Suprapubic skin (tissue), 4 donors: ENCODE measurements at regions not wholly inside any gene's neighbourhood (a gene's known extent, or its start where the extent isn't known, plus 50 kb on each side); places are given as distances from the start of the nearest gene placed in this dataset.

Experiments used
- DNase-seq, 2 donors: peaks; one replicate each; pipeline ENCODE4 v3.0.0-alpha.2; 2019; ENCODE audit warnings: low spot score in 2 of 2
- H3K27ac ChIP-seq: fragments of 200-600 bp; sonication (generic); one replicate; pipeline ENCODE4 v1.5.1; 2019
- H3K27me3 ChIP-seq: fragments of 200-600 bp; sonication (generic); one replicate; pipeline ENCODE4 v1.5.1; 2019
- H3K36me3 ChIP-seq: fragments of 200-600 bp; sonication (generic); one replicate; pipeline ENCODE4 v1.5.1; 2019
- H3K4me1 ChIP-seq: fragments of 200-600 bp; sonication (generic); one replicate; pipeline ENCODE4 v1.5.1; 2019
- H3K4me3 ChIP-seq: fragments of 200-600 bp; sonication (generic); one replicate; pipeline ENCODE4 v1.5.1; 2019; ENCODE audit warnings: mild to moderate bottlenecking
- H3K9me3 ChIP-seq: fragments of 200-600 bp; sonication (generic); one replicate; pipeline ENCODE4 v1.5.1; 2019
- EP300 ChIP-seq: sonication (generic); formaldehyde crosslinking; IDR thresholded peaks from one replicate; pipeline ENCODE4 v1.6.1; 2017; ENCODE audit warnings: antibody characterized with exemption
- POLR2A ChIP-seq, 2 donors: fragments of 450-650 bp; IDR thresholded peaks; one replicate each; pipeline ENCODE4 v1.6.1; 2017; ENCODE audit warnings: antibody characterized with exemption in 2 of 2, mild to moderate bottlenecking in 2 of 2, moderate library complexity in 2 of 2
- POLR2AphosphoS5 ChIP-seq, 3 donors: sonication (generic); formaldehyde crosslinking; IDR thresholded peaks; one replicate each; pipeline ENCODE4 v1.6.1; 2017; ENCODE audit warnings: antibody characterized with exemption in 3 of 3
- WGBS: methylation state at CpG from one replicate; pipeline ENCODE4 v1.1.5; 2018; 5-methylcytosine and 5-hydroxymethylcytosine counted together
- TF ChIP-seq, protein P1 (sequence below), 2 donors: fragments of 200-600 bp in 1 of 2; fragments of 450-650 bp in 1 of 2; sonication (generic) in 1 of 2; IDR thresholded peaks; one replicate each; pipeline ENCODE4 v1.5.1; 2016 to 2019; ENCODE audit warnings: antibody characterized with exemption in 2 of 2, mild to moderate bottlenecking in 1 of 2, moderate library complexity in 1 of 2

DNA sequence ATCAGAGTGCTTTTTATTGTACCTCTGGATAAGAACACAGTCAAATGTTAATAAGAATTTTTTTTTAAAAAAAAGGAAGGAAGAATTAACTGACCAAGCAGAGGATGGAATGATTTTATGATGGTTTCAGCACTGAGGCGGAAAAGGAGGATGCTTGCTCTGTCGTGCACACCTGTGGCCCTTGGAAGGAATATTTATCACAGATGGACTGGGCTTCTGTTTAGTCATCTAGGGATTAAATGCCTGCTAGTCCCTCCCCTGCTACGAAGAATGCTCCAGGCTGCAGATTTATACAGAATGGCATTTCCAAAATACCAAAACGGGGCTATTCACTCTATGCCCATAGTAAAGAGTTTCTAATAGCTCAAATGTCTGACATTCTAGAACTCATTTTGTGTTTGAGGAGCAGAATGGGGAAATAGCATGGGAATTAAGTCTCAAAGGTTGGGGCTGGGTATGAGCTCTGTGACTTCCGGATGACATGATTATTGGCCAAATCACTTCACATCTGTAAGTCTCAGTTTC, 92.8 kb upstream of the BCL6 start:
- Histone ChIP-seq H3K27ac (no peak overlapping the region), H3K36me3 (no peaks in the 10 kb centered on the region), H3K9me3 (no peaks in the 10 kb centered on the region), H3K4me3 (no peak overlapping the region), H3K27me3 (no peaks in the 10 kb centered on the region), H3K4me1 (peaks cover 5% of the 10 kb centered on the region)
- 67% methylated on average over 5 of the region's 5 CpGs for WGBS
- DNase-seq, result no peak
- TF ChIP-seq POLR2A (IDR thresholded peaks at IDR 0.05), result no peak
- no peak for TF ChIP-seq POLR2AphosphoS5 (IDR thresholded peaks at IDR 0.05)
- TF ChIP-seq, protein P1, sequence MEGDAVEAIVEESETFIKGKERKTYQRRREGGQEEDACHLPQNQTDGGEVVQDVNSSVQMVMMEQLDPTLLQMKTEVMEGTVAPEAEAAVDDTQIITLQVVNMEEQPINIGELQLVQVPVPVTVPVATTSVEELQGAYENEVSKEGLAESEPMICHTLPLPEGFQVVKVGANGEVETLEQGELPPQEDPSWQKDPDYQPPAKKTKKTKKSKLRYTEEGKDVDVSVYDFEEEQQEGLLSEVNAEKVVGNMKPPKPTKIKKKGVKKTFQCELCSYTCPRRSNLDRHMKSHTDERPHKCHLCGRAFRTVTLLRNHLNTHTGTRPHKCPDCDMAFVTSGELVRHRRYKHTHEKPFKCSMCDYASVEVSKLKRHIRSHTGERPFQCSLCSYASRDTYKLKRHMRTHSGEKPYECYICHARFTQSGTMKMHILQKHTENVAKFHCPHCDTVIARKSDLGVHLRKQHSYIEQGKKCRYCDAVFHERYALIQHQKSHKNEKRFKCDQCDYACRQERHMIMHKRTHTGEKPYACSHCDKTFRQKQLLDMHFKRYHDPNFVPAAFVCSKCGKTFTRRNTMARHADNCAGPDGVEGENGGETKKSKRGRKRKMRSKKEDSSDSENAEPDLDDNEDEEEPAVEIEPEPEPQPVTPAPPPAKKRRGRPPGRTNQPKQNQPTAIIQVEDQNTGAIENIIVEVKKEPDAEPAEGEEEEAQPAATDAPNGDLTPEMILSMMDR (IDR thresholded peaks at IDR 0.05), result no peak
- TF ChIP-seq EP300, result no peak

DNA sequence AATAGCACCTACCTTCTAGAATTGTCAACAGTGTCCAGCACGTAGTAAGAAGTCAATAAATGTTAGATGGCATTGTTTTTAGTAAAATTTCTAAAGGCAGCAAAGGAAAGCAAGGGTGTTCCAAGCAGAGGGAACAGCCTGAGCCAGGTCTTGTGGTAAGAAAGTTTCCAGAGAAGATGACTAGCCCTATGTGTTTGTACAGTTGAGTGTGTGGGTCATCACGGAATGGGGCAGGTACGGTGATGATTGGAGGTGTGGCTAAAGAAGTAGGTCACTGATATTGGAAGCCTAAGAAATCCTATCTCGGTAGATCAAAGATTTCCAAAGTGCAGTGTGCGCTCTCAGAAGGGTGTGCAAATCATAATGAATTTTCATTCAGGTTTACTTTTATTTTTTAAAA, 94.2 kb upstream of the BCL6 start:
- no peak for DNase-seq
- Histone ChIP-seq H3K36me3 (no peaks in the 10 kb centered on the region), H3K4me3 (no peak overlapping the region), H3K27ac (peak overlapping the region; percentile 41), H3K4me1 (peaks cover 5% of the 10 kb centered on the region), H3K27me3 (no peaks in the 10 kb centered on the region), H3K9me3 (no peaks in the 10 kb centered on the region)
- WGBS, result 70% methylated on average over 5 of the region's 5 CpGs
- TF ChIP-seq EP300, result no peak
- no peak for TF ChIP-seq POLR2AphosphoS5 (IDR thresholded peaks at IDR 0.05)
- TF ChIP-seq, protein P1 (IDR thresholded peaks at IDR 0.05), result no peak
- no peak for TF ChIP-seq POLR2A (IDR thresholded peaks at IDR 0.05)

DNA sequence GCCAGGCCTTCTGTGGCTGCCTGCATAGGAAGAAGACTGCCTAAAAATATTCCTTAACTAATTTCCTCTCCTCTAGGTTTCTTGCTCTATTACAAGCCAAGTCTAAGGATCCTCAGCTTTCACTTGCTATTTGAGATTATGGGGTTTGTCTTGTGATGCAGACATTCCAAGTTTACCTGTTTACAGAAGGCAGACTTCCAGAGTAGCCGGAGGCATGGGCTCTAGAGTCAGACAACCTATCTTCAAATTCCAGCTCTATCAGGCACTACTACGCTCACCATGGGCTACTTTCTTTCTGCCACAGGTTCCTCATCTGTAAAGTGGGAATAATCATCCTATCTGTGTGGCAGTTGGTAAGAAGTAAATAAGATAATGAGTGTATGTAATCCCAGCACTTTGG, 95.6 kb upstream of the BCL6 start:
- WGBS, result 97% methylated on average over 2 of the region's 2 CpGs
- Histone ChIP-seq H3K36me3 (no peaks in the 10 kb centered on the region), H3K27ac (no peak overlapping the region), H3K9me3 (no peaks in the 10 kb centered on the region), H3K27me3 (no peaks in the 10 kb centered on the region), H3K4me1 (peaks cover 5% of the 10 kb centered on the region), H3K4me3 (no peak overlapping the region)
- TF ChIP-seq POLR2AphosphoS5 (IDR thresholded peaks at IDR 0.05) (no peak), POLR2A (IDR thresholded peaks at IDR 0.05) (no peak), EP300 (no peak)
- TF ChIP-seq, protein P1 (IDR thresholded peaks at IDR 0.05), result no peak
- no peak for DNase-seq

DNA sequence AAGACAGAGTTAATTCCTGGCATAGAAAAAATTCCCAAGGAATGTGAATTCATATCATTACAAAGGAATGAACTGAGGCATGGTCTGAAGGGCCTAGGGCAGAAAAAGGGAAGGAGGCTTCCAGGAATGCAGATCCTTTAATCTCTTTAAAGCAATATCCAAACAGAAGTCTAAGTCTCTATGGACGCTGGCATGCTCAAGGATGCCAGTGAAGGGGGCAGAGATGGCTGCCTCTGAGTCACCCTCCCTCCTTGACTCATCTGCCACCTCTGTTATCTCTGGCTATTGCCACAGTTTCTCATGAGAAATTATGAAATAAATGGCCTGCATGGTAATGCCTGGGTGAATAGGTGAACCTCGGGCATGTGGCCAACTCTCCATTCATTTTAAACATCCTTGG, 96.3 kb upstream of the BCL6 start:
- Histone ChIP-seq H3K36me3 (no peaks in the 10 kb centered on the region), H3K27me3 (no peaks in the 10 kb centered on the region), H3K9me3 (no peaks in the 10 kb centered on the region), H3K4me1 (peaks cover 5% of the 10 kb centered on the region), H3K27ac (no peak overlapping the region), H3K4me3 (no peak overlapping the region)
- WGBS, result 63% methylated on average over 2 of the region's 2 CpGs
- DNase-seq, result no peak
- no peak for TF ChIP-seq POLR2A (IDR thresholded peaks at IDR 0.05)
- TF ChIP-seq EP300, result no peak
- no peak for TF ChIP-seq POLR2AphosphoS5 (IDR thresholded peaks at IDR 0.05)

DNA sequence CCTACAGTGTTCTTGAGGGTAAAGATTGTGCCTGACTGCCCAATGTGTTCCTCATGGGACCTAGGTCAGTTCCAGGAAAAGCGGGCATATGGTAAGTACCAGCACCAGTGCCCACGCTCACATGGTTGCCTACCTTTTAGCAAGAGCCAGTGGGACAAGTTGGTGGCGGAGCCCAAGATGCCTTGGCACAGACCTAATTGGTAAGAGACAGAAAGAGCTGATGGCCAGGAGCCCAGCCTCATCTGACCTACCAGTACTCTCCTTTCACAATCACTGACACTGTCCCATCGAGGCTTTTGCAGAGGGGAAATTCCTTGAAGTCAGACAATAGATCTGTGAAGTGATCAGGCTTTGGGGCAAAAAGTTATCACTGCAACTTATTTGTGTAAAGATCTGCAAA, 98.4 kb upstream of the BCL6 start:
- no peak for DNase-seq
- Histone ChIP-seq H3K9me3 (no peaks in the 10 kb centered on the region), H3K4me3 (no peak overlapping the region), H3K27me3 (no peaks in the 10 kb centered on the region), H3K36me3 (no peaks in the 10 kb centered on the region), H3K4me1 (peaks cover 5% of the 10 kb centered on the region), H3K27ac (no peak overlapping the region)
- no peak for TF ChIP-seq POLR2A (IDR thresholded peaks at IDR 0.05)
- no peak for TF ChIP-seq POLR2AphosphoS5 (IDR thresholded peaks at IDR 0.05)
- TF ChIP-seq, protein P1 (IDR thresholded peaks at IDR 0.05), result no peak
- no peak for TF ChIP-seq EP300
- WGBS, result 85% methylated on average over 4 of the region's 4 CpGs

DNA sequence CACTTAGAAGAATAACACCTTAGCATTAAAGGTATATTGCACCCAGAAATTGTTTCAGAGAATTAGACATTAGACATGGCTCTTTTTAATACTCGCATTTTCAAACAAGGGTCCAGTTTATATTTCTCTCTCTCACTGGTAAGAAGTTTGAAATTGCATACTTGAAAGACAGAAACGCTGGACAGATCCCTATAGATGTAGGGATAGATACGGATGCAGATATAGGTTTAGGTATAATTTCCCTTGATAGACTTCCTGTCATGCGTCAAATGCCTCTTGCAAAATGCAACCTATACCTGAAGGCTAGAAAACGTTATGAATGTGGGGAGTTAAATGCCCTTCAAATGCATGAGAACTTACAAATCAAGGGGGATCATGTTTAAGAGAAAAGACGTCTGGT, 99.4 kb upstream of the BCL6 start:
- Histone ChIP-seq H3K27me3 (no peaks in the 10 kb centered on the region), H3K4me3 (no peak overlapping the region), H3K4me1 (peaks cover 9% of the 10 kb centered on the region), H3K9me3 (no peaks in the 10 kb centered on the region), H3K36me3 (no peaks in the 10 kb centered on the region), H3K27ac (no peak overlapping the region)
- no peak for TF ChIP-seq POLR2A (IDR thresholded peaks at IDR 0.05)
- TF ChIP-seq, protein P1 (IDR thresholded peaks at IDR 0.05), result no peak
- TF ChIP-seq POLR2AphosphoS5 (IDR thresholded peaks at IDR 0.05), result no peak
- TF ChIP-seq EP300, result no peak
- no peak for DNase-seq
- WGBS, result 67% methylated on average over 6 of the region's 6 CpGs
